IPS-20b (cell line): ENCODE measurements at regions not wholly inside any gene's neighbourhood (a gene's known extent, or its start where the extent isn't known, plus 50 kb on each side); places are given as distances from the start of the nearest gene placed in this dataset.

ENCODE experiments used
- H3K27ac ChIP-seq: one replicate; pipeline ENCODE4 v1.5.1; 2013; ENCODE audit warnings: low read length
- H3K27me3 ChIP-seq: 2 replicates; pipeline ENCODE4 v1.6.1; 2013; ENCODE audit warnings: mild to moderate bottlenecking, low read length, inconsistent platforms; ENCODE audit not compliant: insufficient read depth
- H3K36me3 ChIP-seq: 2 replicates; pipeline ENCODE4 v1.6.1; 2013; ENCODE audit warnings: low read depth, mild to moderate bottlenecking, inconsistent platforms, low read length, moderate library complexity; ENCODE audit not compliant: insufficient read depth
- H3K4me1 ChIP-seq: 2 replicates; pipeline ENCODE4 v1.6.1; 2013; ENCODE audit warnings: mild to moderate bottlenecking, control low read depth, inconsistent platforms, low read length, moderate library complexity; ENCODE audit not compliant: insufficient read depth
- H3K4me3 ChIP-seq: 2 replicates; pipeline ENCODE4 v1.5.1; 2013; ENCODE audit warnings: mild to moderate bottlenecking, low read length, inconsistent platforms
- H3K9ac ChIP-seq: 2 replicates; pipeline ENCODE4 v1.6.1; 2013; ENCODE audit warnings: low read depth, mild to moderate bottlenecking, inconsistent platforms, low read length, moderate library complexity
- H3K9me3 ChIP-seq: 2 replicates; pipeline ENCODE4 v1.6.1; 2013; ENCODE audit warnings: mild to moderate bottlenecking, low read depth, low read length, inconsistent platforms; ENCODE audit not compliant: insufficient read depth

DNA sequence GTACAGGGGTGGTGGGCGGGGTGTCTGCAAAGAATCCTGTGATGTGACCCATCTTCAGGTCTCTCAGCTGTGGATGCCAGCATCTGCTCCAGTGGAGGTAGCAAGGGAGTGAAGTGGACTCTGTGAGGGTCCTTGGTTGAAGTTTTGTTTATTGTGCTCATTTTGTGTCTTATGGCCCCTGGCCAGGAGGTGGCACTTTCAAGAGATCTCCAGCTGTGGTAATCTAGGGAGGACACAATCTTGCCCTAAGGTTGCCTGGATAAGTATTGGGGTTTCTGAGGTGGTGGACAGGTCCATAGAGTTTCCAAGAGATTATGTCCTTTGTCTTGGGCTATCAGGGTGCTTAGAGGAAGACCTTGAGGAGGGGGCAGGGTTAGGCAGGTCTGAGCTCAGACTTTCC lies 260.7 kb downstream of the CCDC59 start:
- H3K27ac ChIP-seq: no peak overlapping the region
- no peak overlapping the region for H3K9ac ChIP-seq
- H3K4me3 ChIP-seq: no peak overlapping the region
- H3K4me1 ChIP-seq: no peaks in the 10 kb centered on the region
- no peaks in the 10 kb centered on the region for H3K9me3 ChIP-seq
- H3K36me3 ChIP-seq: no peaks in the 10 kb centered on the region
- H3K27me3 ChIP-seq: no peaks in the 10 kb centered on the region

DNA sequence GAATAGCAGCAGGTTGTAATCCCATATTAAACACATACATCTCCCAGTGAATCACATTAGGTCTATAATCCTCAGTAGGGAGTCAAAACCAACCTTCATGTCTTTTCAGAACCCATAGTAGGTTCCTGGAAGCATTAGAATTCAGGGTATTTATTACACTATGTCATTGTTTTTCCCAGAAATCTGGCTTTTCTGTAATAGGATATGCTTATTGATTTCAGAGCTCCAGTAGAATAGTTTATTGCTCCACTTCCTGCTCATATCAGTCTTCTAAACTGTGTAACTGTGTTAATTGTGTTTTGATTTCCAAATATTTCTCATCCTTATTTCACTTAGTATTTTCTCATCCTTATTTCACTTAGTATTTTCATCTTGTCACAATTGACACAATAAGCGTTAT lies 268.0 kb downstream of the CCDC59 start:
- H3K9ac ChIP-seq: no peak overlapping the region
- H3K36me3 ChIP-seq: no peaks in the 10 kb centered on the region
- no peaks in the 10 kb centered on the region for H3K27me3 ChIP-seq
- H3K4me3 ChIP-seq: no peak overlapping the region
- H3K9me3 ChIP-seq: no peaks in the 10 kb centered on the region
- H3K27ac ChIP-seq: no peak overlapping the region
- no peaks in the 10 kb centered on the region for H3K4me1 ChIP-seq

DNA sequence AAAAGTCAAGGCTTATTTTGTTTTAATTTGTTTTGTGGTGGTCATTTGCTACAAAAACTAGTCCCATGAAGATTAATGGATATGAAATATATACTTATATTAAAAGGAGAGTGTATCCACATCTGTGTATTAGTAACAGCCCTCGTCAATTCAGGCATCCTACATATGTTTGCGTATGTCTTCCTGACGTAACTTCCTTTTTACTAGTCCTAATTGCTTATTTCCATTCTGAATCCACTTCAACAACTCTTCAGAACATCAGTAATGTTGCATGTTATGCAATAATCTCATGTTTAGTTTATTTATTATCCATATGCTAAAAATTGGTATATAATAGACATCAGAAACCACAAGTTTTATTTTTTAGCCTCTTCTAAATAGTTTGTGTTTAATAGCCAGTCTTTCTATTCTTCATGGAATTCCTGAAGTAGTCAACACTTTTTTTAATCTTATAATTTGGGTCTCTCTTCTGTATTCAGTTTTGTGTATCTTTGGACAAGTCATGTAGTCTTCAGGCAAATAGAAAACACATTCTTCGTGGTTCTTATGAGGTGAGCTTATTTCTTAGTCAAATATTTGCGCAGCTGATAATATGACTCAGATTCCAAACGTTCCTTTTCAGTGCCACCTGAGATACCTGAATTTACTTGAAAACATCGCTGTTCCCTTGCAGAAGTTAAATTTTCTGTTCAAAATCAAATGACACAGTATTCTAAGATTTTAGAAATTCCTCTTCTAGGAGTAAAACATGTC lies 268.6 kb downstream of the CCDC59 start:
- Histone ChIP-seq H3K4me1 (no peaks in the 10 kb centered on the region), H3K36me3 (no peaks in the 10 kb centered on the region), H3K9me3 (no peaks in the 10 kb centered on the region), H3K27ac (no peak overlapping the region), H3K9ac (no peak overlapping the region), H3K27me3 (no peaks in the 10 kb centered on the region), H3K4me3 (no peak overlapping the region)

DNA sequence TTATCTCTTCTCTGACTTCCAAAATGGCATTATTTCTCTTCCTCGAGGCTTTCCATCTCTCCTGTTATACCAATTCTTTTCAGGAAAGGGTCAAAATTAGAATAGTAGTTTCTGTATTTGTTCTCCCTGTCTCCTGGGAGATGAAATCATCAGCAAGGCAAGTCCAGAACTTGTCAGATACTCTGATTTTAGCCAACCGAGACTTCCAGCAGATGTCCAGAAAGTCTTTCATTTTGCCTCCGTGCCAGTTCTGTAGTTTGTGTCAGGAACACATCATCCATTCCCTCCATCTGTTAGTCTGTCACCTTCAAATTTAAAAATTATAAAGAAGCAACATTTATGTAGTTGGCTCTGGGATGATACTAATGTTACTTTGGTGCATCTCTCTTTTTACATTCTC lies 275.7 kb downstream of the CCDC59 start:
- Histone ChIP-seq H3K9ac (no peak overlapping the region), H3K36me3 (no peaks in the 10 kb centered on the region), H3K27ac (no peak overlapping the region), H3K9me3 (no peaks in the 10 kb centered on the region), H3K4me1 (no peaks in the 10 kb centered on the region), H3K27me3 (no peaks in the 10 kb centered on the region), H3K4me3 (no peak overlapping the region)

DNA sequence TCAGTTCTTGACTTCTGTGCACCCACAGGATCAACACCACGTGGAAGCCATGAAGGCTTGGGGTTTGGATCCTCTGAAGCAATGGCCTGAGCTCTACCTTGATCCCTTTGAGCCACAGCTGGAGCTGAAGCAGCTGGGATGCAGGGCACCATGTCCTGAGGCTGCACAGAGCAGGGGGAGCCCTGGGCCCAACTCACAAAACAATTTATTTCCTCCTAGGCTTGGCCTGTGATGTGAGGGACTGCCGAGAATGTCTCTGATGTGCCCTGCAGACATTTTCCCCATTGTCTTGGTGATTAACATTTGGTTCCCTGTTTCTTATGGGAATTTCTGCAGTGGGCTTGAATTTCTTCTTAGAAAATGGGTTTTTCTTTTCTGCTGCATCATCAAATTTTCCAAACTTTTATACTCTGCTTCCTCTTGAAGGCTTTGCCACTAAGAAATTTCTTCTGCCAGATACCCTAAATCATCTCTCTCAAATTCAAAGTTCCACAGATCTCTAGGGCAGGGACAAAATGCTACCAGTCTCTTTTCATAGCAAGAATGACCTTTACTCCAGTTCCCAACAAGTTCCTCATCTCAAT lies 288.2 kb downstream of the CCDC59 start:
- Histone ChIP-seq H3K36me3 (no peaks in the 10 kb centered on the region), H3K9ac (no peak overlapping the region), H3K4me1 (no peaks in the 10 kb centered on the region), H3K9me3 (no peaks in the 10 kb centered on the region), H3K27ac (no peak overlapping the region), H3K4me3 (no peak overlapping the region), H3K27me3 (no peaks in the 10 kb centered on the region)

DNA sequence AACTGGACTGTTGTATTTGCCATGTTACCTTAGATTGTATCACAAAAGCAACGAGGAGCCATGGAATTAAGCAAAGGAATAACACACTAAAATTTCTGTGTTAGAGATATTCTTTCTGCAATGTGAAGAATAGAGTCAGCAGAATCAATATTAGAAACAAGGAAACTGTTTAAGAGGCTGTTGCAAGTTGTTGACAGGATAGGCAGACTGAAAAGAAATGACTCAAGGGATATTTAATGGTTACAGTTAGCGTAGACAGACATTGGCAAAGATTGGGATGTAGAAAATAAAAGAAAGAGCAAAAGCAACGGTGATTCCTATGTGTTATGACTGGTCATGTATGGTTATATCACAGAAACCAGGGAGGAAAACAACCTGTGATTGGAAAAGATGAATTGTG lies 299.0 kb upstream of the PPFIA2 start:
- Histone ChIP-seq H3K4me3 (no peak overlapping the region), H3K27ac (no peak overlapping the region), H3K9ac (no peak overlapping the region)

DNA sequence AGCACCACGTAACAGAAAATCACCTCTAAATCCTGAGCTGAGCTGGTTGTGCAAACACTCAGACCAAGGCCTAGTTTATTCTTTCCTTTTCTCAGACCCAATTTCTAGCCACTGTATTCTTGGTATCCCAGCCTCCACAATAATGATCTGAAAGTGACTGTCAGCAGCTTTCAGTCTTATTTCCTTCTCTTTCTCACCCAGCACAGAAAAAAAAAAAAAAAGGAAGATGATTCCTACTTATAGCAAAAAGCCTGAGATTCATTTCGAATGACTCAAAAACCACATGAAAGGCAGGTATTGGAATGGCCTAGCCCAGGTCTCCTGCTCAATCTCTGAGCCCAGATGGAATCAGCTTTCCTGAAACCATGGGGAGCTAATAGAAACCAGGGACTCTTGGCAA lies 298.6 kb upstream of the PPFIA2 start:
- Histone ChIP-seq H3K9ac (no peak overlapping the region), H3K27ac (no peak overlapping the region), H3K9me3 (no peaks in the 10 kb centered on the region), H3K36me3 (no peaks in the 10 kb centered on the region), H3K4me1 (no peaks in the 10 kb centered on the region), H3K27me3 (no peaks in the 10 kb centered on the region), H3K4me3 (no peak overlapping the region)

More for the DNA sequence above, 299.0 kb upstream of the PPFIA2 start:
- H3K27me3 ChIP-seq: no peaks in the 10 kb centered on the region
- no peaks in the 10 kb centered on the region for H3K9me3 ChIP-seq
- no peaks in the 10 kb centered on the region for H3K36me3 ChIP-seq
- H3K4me1 ChIP-seq: no peaks in the 10 kb centered on the region

DNA sequence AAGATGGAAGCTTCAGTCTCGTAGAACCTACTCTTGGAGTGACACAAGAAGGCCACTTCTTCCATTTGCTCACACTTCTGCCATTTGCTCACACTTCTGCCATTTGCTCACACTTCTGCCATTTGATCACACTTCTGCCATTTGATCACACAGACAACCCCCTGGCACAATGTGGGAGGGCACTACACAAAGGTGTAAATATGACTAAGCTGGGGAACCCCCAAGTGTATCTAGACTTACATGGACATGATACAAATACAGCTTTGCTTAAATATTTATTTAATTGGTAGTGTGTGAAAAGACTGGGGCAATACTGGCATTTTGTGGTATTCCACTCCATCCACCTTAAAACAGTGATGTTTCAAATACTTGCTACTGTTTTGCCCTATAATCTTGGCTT lies 296.2 kb upstream of the PPFIA2 start:
- Histone ChIP-seq H3K27me3 (no peaks in the 10 kb centered on the region), H3K4me3 (no peak overlapping the region), H3K27ac (no peak overlapping the region), H3K4me1 (no peaks in the 10 kb centered on the region), H3K9me3 (no peaks in the 10 kb centered on the region), H3K36me3 (no peaks in the 10 kb centered on the region), H3K9ac (no peak overlapping the region)

DNA sequence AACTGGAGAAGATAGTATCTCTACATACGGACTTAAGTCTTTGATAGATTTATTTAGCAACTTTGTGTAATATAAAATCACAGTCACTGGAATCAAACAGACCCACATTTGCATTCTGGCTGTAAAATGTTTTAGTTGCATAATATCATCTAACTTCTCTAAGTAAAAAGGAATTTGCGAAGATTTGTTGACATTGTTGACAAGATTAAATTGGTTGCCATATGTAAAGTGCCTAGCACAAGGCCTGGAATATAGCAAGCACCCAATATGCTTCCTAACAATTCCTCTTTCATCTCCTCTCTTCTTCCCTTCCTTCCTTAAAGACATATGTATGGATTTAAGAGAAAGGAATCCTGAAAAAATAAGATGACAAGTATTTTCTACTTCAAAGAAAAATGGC lies 295.4 kb upstream of the PPFIA2 start:
- no peak overlapping the region for H3K27ac ChIP-seq
- no peaks in the 10 kb centered on the region for H3K9me3 ChIP-seq
- no peak overlapping the region for H3K4me3 ChIP-seq
- no peaks in the 10 kb centered on the region for H3K36me3 ChIP-seq
- no peaks in the 10 kb centered on the region for H3K27me3 ChIP-seq
- no peaks in the 10 kb centered on the region for H3K4me1 ChIP-seq
- H3K9ac ChIP-seq: no peak overlapping the region

DNA sequence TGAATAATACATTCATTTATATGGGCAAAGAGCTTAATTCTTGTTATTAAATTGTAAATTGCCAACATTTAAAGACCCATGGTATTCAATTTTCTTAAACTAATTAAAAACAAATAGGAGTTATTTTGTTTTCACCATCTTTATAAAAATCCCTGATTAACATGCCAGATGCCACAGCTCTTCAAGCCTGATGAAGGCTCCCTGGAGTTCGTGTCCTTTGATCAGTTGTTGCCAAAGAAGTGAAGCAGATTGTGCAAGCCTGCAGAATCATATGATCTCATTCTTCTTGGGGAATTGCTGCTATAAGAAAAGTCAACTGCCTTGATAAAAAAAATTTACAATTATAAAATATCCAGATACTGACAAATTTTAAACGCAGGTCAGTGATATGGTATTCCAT lies 288.3 kb upstream of the PPFIA2 start:
- H3K36me3 ChIP-seq: no peaks in the 10 kb centered on the region
- H3K4me1 ChIP-seq: no peaks in the 10 kb centered on the region
- no peak overlapping the region for H3K9ac ChIP-seq
- H3K27me3 ChIP-seq: no peaks in the 10 kb centered on the region
- H3K27ac ChIP-seq: no peak overlapping the region
- no peak overlapping the region for H3K4me3 ChIP-seq
- H3K9me3 ChIP-seq: no peaks in the 10 kb centered on the region

DNA sequence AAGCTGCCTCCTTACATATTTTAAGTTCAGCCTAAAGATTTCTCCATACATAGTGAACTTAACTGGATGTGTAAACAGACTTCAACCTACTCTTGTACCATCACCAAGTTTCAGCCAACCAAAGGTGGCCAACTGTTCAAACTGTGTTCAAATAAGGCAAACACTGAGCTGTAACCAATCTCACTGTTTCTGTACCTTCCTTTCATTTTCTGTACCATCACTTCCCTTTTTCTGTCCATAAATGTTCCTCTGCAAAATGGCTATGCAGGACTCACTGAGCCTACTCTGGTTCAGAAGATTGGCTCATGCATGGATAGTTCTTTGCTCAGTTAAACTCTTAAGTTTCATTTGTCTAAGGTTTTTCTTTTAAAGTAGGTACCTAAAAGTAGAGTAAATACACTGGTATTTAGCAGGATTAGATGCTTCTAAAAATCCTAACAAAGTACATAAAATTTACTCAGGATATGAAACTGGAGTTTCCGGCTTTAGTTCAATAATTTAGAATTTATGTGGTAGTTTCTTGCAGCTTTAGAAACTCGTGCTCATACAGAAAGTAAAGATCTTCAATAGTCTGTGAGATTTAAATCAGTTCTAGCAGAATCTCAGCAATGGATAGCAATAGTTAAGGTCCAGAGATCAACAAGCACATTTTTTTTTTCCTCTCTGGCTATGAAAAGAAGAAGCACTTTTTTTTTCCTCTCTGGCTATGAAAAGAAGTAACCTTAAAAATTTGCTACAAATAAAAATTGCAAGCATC lies 282.0 kb upstream of the PPFIA2 start:
- no peaks in the 10 kb centered on the region for H3K9me3 ChIP-seq
- H3K4me1 ChIP-seq: no peaks in the 10 kb centered on the region
- no peaks in the 10 kb centered on the region for H3K36me3 ChIP-seq
- H3K27me3 ChIP-seq: no peaks in the 10 kb centered on the region
- no peak overlapping the region for H3K4me3 ChIP-seq
- H3K27ac ChIP-seq: no peak overlapping the region
- no peak overlapping the region for H3K9ac ChIP-seq

DNA sequence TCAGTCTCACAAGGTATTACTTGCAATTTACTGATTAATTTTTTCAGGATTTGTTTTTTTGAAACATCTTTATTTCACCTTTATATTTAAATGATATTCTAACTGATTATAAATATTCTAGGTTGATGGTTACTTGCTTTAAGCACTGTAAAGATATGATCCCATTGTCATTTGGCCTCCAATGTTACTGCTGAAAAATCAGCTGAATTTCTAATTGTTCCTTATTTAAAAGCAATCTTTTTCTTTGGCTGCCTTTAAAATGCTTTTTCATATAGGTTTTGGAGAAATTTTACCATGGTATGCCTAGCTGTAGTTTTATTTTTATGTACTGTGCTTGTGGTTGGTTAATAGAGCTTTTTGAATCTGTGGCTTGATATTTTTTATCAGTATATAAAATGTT lies 275.6 kb upstream of the PPFIA2 start:
- Histone ChIP-seq H3K9me3 (peaks cover 12% of the 10 kb centered on the region; the same call in 1 of the 2 replicates), H3K27ac (no peak overlapping the region), H3K4me3 (no peak overlapping the region), H3K4me1 (no peaks in the 10 kb centered on the region), H3K9ac (no peak overlapping the region), H3K36me3 (no peaks in the 10 kb centered on the region), H3K27me3 (no peaks in the 10 kb centered on the region)
